Tibial nerve (tissue), 4 donors: ENCODE measurements at regions not wholly inside any gene's neighbourhood (a gene's known extent, or its start where the extent isn't known, plus 50 kb on each side); places are given as distances from the start of the nearest gene placed in this dataset.

Experiments used
- DNase-seq, 2 donors: peaks; one replicate each; pipeline ENCODE4 v3.0.0-alpha.2; 2019; ENCODE audit warnings: low spot score in 2 of 2
- H3K27ac ChIP-seq, 4 donors: fragments of 200-600 bp; sonication (generic) in 3 of 4; one replicate each; pipeline ENCODE4 v1.5.1; 2017 to 2019; ENCODE audit warnings: mild to moderate bottlenecking in 1 of 4
- H3K27me3 ChIP-seq, 2 donors: fragments of 200-600 bp; sonication (generic) in 1 of 2; one replicate each; pipeline versions ENCODE4 v1.5.1 to v1.6.0; 2017 to 2019
- H3K36me3 ChIP-seq, 3 donors: fragments of 200-600 bp; sonication (generic); one replicate each; pipeline ENCODE4 v1.5.1; 2018 to 2019
- H3K4me1 ChIP-seq, 4 donors: fragments of 200-600 bp; sonication (generic) in 3 of 4; one replicate each; pipeline ENCODE4 v1.5.1; 2017 to 2019
- H3K4me3 ChIP-seq, 4 donors: fragments of 200-600 bp; sonication (generic) in 3 of 4; one replicate each; pipeline ENCODE4 v1.5.1; 2017 to 2019; ENCODE audit warnings: mild to moderate bottlenecking in 1 of 4, moderate library complexity in 1 of 4
- H3K9me3 ChIP-seq, 4 donors: fragments of 200-600 bp; sonication (generic) in 3 of 4; one replicate each; pipeline ENCODE4 v1.5.1; 2017 to 2019
- EP300 ChIP-seq, 2 donors: sonication (generic); formaldehyde crosslinking; IDR thresholded peaks; one replicate each; pipeline ENCODE4 v1.6.1; 2017; ENCODE audit warnings: antibody characterized with exemption in 2 of 2, mild to moderate bottlenecking in 1 of 2
- POLR2A ChIP-seq, 2 donors: fragments of 450-650 bp; IDR thresholded peaks; one replicate each; pipeline ENCODE4 v1.6.1; 2017; ENCODE audit warnings: antibody characterized with exemption in 2 of 2, mild to moderate bottlenecking in 2 of 2, moderate library complexity in 2 of 2
- WGBS, 2 donors: methylation state at CpG; one replicate each; pipeline ENCODE4 v1.1.5; 2018; 5-methylcytosine and 5-hydroxymethylcytosine counted together
- TF ChIP-seq, protein P1 (sequence below), 5 experiments: fragments of 200-600 bp in 3 of 5; fragments of 450-650 bp in 2 of 5; sonication (generic) in 3 of 5; IDR thresholded peaks; one replicate each; pipeline ENCODE4 v1.5.1; 2016 to 2019; ENCODE audit warnings: antibody characterized with exemption in 5 of 5, mild to moderate bottlenecking in 3 of 5, moderate library complexity in 2 of 5

DNA sequence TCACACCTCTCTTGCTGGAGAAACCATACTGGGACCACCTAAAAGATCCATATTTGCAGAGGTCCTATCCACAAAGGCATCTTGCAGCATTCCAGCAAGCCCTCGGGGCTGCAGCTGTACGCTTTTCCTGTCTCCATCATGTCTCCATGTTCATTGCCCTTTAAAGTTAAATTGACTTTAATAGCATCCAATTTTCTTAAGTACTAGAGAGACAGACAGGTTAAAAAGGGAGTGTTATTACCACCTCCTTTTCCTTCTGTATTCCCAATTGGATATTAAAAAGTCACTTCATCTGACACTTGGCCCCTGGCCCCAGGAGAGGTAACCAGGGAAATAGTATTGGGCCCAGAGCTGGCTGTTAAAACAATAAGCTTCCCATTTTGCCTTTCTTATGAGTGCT, 178.6 kb downstream of the UNC5CL start:
- Histone ChIP-seq H3K36me3 (no peaks in the 10 kb centered on the region), H3K9me3 (peaks cover 0 to 8% (median 0%) of the 10 kb centered on the region in 4 donors), H3K27ac (no peak overlapping the region), H3K4me1 (no peaks in the 10 kb centered on the region), H3K4me3 (no peak overlapping the region), H3K27me3 (no peaks in the 10 kb centered on the region)
- WGBS, 2 donors = 57 to 62% methylated on average over 2 of the region's 2 CpGs
- TF ChIP-seq EP300 (IDR thresholded peaks at IDR 0.05) = no peak
- no peak for TF ChIP-seq POLR2A (IDR thresholded peaks at IDR 0.05)
- TF ChIP-seq, protein P1, sequence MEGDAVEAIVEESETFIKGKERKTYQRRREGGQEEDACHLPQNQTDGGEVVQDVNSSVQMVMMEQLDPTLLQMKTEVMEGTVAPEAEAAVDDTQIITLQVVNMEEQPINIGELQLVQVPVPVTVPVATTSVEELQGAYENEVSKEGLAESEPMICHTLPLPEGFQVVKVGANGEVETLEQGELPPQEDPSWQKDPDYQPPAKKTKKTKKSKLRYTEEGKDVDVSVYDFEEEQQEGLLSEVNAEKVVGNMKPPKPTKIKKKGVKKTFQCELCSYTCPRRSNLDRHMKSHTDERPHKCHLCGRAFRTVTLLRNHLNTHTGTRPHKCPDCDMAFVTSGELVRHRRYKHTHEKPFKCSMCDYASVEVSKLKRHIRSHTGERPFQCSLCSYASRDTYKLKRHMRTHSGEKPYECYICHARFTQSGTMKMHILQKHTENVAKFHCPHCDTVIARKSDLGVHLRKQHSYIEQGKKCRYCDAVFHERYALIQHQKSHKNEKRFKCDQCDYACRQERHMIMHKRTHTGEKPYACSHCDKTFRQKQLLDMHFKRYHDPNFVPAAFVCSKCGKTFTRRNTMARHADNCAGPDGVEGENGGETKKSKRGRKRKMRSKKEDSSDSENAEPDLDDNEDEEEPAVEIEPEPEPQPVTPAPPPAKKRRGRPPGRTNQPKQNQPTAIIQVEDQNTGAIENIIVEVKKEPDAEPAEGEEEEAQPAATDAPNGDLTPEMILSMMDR (IDR thresholded peaks at IDR 0.05) = no peak
- no peak for DNase-seq

DNA sequence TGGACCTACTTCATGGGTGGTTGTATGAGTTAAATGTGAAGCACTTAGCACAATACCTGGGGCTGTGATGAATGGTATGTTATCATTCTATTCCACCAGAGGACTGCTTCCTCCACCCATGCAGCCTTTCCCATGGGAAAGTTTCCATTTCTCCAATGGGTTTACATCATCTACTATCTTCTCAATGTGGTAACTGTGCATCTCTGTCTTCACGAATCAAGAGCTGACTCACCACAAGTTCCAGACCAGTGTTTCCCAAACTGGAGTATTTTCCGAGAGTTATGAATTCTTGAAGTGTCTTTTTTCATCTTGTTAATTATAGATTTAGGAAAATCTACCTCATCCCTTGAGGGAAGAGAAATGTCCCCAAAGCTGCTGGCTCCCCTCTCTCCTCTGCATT, 182.8 kb downstream of the UNC5CL start:
- no peaks in the 10 kb centered on the region for H3K36me3 ChIP-seq
- TF ChIP-seq, protein P1 (IDR thresholded peaks at IDR 0.05) = no peak
- TF ChIP-seq POLR2A (IDR thresholded peaks at IDR 0.05) = no peak
- no peak for TF ChIP-seq EP300 (IDR thresholded peaks at IDR 0.05)
- H3K27me3 ChIP-seq = no peaks in the 10 kb centered on the region
- no peak for DNase-seq
- H3K27ac ChIP-seq = no peak overlapping the region
- H3K4me3 ChIP-seq = no peak overlapping the region
- no peaks in the 10 kb centered on the region for H3K9me3 ChIP-seq
- H3K4me1 ChIP-seq = no peaks in the 10 kb centered on the region
- 72 to 82% methylated on average over 2 of the region's 2 CpGs for WGBS, 2 donors

DNA sequence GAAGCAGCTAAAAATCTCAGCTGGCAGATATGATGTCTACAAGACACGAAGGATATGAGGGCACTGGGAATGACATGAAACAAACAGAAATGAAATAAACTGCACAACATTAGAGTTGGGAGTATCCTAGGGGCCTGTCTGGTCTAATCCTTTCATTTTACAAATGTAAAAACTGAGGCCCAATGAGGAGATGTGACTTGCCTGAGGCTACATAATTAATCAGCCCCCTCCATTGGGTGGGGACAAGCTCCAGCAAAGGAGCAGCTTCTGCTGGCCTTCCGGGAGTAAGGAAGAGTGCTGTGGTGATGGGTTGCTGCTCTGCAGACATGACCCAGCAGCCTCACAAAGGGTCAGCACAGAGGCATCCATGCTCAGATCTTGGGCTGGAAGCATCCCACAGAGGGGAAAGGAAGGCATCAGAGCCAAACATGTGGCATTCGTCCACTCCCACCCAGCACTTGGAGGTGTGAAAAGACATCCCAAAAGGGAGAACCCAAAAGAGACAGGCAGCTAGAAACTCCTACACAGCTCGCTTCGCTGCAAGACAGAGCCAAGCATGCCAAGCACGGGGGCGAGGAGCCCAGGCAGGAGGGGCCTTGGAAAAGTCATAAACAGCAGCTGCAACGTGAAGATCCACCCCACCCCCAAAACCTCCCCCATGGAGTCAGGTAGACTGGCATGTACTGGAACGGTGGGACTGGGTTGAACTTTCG, 183.7 kb downstream of the UNC5CL start:
- Histone ChIP-seq H3K27ac (no peak overlapping the region), H3K36me3 (no peaks in the 10 kb centered on the region), H3K27me3 (no peaks in the 10 kb centered on the region), H3K4me1 (no peaks in the 10 kb centered on the region), H3K9me3 (no peaks in the 10 kb centered on the region), H3K4me3 (no peak overlapping the region)
- TF ChIP-seq POLR2A (IDR thresholded peaks at IDR 0.05) (no peak), EP300 (IDR thresholded peaks at IDR 0.05) (no peak)
- TF ChIP-seq, protein P1 (IDR thresholded peaks at IDR 0.05) = no peak
- DNase-seq = no peak
- WGBS, 2 donors = 75 to 77% methylated on average over 8 to 10 of the region's 10 CpGs

DNA sequence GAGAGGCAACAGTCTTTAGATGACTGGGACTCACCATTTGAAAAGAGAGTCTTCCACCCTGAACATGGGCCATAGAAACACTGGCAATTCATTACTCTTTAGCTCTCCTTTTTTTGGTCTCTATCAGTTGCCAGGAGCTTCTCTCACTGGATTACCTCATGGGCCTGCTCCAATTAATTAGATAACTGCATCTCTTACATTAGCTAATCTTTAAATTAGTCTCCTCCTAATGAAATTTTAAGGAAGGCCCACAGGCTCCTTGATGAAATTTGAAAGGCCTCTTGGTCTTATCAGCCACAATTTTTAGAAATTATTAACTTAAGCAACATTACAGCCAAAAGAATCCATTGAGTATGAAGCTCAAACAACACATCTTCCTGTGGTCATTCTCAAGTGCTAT, 184.4 kb downstream of the UNC5CL start:
- peaks cover 0 to 5% (median 0%) of the 10 kb centered on the region in 4 donors for H3K4me1 ChIP-seq
- no peaks in the 10 kb centered on the region for H3K27me3 ChIP-seq
- H3K9me3 ChIP-seq = no peaks in the 10 kb centered on the region
- no peak for DNase-seq
- TF ChIP-seq EP300 (IDR thresholded peaks at IDR 0.05) = no peak
- TF ChIP-seq POLR2A (IDR thresholded peaks at IDR 0.05) = no peak
- TF ChIP-seq, protein P1 (IDR thresholded peaks at IDR 0.05) = no peak
- H3K36me3 ChIP-seq = no peaks in the 10 kb centered on the region
- no peak overlapping the region for H3K27ac ChIP-seq
- no peak overlapping the region for H3K4me3 ChIP-seq

DNA sequence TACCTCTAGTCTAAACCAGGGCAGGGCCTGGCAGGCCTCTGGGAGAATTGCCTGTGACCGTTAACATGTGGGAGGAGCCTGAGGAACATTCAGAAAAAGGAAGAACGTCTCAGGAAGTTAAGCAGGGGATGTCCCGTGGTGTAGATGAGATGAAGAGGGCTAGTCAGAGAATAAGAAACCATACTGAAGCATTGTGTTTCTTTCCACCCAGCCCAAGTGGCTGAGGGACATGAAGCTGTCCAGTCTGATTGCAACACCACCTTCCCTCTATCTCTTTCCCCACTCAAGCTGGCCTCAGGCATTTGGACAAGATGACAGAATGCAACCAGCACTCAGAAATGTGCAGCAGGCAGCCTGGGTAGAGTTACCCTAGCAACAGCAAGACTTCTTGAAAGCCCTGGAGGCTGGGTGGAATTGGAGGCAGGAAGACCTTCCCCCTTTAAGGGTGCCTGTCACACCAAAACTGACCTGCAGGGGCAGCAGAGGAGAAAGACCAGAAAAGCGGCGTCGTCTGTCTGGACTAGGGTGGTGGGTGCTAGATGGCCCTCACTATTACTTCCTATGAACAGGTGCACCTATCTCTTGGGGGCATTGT, 186.1 kb downstream of the UNC5CL start:
- Histone ChIP-seq H3K9me3 (no peaks in the 10 kb centered on the region), H3K27me3 (no peaks in the 10 kb centered on the region), H3K4me3 (no peak overlapping the region), H3K4me1 (peaks cover 0 to 9% (median 0%) of the 10 kb centered on the region in 4 donors), H3K27ac (no peak overlapping the region), H3K36me3 (no peaks in the 10 kb centered on the region)
- TF ChIP-seq EP300 (IDR thresholded peaks at IDR 0.05) = no peak
- TF ChIP-seq, protein P1 (IDR thresholded peaks at IDR 0.05) = peak in 1 of 5 experiments; percentile 13
- no peak for DNase-seq
- 20 to 46% methylated on average over 6 of the region's 6 CpGs for WGBS, 2 donors
